HG03378 (cell line): ENCODE measurements at regions not wholly inside any gene's neighbourhood (a gene's known extent, or its start where the extent isn't known, plus 50 kb on each side); places are given as distances from the start of the nearest gene placed in this dataset.
"Not testable (repeated sequence)": the region's sequence is repeated elsewhere in the genome, so short reads cannot be mapped to it uniquely, and the experiment has no call there.

ENCODE experiments used
- ATAC-seq: cut with Tn5 transposase; IDR thresholded peaks from one replicate; pipeline ENCODE4 v1.9.1; 2021; ENCODE audit warnings: mild to moderate bottlenecking, moderate library complexity; ENCODE audit not compliant: unreplicated experiment

GRCh38 chr7:155377071-155377837 lies 79.6 kb downstream of the INSIG1 start:
- no peak for ATAC-seq

DNA sequence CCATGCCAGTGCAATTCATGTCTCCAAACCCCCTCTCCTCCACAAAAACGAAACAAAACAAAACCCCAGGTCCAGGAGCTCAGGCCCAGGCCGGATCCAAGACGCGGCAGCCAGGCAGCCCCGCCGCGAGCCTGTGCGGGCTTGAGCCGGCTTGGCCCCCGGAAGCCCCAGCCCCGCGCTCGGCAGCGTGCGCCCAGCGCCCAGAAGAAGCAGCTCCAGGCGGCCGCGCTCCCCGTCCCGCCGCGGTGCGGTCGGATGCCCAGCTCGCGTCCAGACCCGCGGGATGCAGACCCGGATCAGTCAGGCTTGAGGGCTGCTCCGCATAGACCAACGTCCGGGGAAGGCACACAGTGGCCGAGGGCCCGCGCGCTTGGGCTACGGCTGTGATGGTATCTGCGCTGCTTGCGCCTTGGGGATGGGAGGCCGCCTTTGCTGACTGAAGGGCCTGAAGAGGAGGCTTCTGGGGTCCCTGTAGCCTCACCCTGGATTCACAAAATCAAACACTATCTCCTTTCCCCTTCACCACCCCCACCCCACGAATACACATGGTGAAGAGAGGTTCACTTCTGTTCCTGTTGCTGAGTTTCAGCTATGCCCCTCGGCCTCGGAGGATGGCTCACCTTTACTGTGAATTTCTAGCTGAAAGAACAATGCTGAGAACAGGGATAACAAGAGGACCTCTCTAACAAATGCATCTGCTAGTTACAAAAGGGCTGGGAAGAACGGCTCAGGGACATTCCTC lies 79.9 kb upstream of the EN2 start:
- ATAC-seq: no peak

DNA sequence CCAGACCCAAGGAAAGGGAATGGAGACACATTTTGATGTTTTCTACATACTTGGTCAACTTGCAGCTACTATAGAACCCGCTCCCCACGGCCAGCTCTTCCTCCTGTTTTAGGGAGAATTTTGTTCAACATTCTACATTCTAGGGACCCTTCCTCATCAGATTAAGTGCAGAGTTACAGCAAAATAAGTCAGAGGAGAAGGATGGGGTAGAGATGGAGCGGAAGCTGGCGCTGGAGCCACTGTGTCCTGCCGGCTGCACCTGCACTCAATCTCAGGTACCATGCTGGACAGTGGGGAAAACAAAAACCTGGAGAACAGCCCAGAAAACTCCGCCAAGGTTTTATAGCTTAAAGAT lies 79.4 kb upstream of the EN2 start:
- no peak for ATAC-seq

DNA sequence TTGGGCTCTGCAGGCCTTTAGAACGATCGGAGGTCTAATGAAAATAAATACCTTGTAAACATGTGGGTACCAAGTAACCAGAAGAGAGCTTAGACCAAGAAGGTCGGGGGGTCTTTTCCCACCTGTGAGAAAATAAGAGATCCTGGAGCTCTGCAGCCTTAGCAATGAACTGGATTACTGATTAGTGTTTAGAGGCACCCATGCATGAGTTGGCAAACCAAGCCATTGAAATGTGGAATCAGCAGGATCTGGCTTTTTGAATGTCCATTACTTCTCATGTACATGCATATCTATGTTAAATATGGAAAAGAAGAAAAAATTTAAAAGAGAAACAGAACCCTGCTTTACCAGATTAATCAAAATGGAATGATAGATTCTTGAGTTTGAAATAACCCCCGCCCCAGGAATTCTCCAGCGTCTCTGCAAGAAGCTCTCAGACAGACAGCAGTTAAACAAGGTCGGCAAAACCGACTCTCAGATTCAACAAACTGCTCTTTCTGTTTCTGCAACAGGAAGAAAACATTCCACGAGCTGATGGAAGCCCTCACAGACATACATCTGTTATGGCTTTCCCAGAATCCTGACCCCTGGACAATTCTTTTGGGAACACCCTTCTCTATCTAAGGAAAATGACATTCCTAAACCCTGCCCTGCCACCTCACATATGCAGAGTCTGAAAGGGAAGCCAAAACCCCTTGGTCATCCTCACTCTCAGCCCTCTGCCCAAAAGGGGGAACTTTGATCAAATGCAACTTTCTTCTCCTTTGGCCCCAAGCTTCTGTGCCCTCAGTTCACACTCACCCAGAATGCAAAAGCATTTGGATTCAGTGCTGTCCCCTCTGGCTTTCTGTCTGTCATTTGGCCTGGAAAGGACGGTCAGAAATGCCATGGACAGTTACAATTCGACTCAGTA lies 78.7 kb upstream of the EN2 start:
- ATAC-seq: no peak

DNA sequence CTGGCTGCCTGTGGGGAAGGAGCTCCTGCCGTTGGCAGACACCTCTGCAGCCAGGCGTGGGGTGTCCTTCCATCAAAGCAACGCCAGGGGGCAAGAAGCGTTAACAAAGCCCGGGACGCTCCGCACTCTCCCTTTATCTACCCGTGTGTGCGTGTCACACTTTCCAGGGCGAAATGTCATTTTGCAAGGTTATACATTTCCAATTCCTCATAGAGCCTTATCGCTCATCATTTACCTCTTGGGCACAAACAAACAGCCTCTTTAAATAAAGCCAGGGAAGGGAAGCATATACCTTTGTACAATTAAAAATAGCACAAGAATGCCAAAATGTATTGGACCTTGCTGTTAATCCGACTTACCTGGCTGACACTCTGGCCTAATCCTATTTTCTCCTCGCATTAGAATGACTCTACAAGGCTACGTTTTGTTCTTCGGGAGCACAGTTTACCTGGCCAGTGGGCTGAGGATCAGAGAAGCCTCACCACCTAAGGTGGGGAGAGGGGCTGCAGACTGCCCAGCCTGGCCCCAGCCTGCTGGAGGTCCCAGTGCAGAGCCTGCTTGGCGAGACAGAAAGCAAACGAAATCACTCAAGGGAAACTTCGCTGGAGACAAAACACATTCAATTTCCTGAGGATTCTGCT lies 77.6 kb upstream of the EN2 start:
- ATAC-seq: peak; percentile 83

DNA sequence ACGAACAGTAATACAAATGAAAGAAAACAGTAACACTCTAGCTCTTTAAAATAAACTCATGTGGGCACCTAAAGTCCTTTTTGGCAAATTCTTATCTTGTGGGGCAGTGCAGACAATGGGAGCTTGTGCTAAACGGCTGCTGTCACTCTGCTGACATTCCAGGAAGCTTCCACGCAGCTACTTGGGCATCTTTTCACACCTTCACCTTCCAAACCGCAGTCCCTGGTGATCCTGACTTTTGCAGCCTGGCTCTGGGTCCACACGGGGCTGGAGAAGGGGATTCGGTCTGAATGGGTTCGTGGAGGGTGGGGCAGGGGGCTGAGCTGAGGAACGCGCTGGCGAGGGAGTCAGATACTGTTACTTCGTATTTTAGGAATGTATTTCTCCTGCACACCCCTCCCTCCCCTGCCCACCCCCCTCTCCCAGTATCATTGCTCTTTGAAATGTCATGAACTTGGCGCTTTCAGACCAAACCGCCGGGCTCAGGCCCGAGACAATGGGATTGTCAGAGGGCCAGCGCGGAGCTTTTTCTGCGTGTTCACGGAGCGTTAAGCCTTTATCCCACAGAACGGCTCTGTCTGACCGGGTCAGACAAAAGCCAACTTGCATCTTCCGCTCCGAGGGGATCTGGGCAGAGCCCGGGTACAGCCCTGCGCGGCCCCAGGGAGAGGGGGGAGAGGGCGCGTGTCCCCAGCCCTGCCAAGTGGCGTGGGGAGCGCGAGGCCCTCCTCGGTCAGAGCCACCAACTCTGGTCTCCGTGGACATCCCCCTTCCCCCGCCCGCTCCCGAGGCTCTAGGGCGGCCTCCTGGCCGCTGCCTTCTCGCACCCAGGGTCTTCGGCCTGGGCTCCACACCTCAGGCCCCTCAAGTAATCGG lies 76.7 kb upstream of the EN2 start:
- ATAC-seq: no peak

DNA sequence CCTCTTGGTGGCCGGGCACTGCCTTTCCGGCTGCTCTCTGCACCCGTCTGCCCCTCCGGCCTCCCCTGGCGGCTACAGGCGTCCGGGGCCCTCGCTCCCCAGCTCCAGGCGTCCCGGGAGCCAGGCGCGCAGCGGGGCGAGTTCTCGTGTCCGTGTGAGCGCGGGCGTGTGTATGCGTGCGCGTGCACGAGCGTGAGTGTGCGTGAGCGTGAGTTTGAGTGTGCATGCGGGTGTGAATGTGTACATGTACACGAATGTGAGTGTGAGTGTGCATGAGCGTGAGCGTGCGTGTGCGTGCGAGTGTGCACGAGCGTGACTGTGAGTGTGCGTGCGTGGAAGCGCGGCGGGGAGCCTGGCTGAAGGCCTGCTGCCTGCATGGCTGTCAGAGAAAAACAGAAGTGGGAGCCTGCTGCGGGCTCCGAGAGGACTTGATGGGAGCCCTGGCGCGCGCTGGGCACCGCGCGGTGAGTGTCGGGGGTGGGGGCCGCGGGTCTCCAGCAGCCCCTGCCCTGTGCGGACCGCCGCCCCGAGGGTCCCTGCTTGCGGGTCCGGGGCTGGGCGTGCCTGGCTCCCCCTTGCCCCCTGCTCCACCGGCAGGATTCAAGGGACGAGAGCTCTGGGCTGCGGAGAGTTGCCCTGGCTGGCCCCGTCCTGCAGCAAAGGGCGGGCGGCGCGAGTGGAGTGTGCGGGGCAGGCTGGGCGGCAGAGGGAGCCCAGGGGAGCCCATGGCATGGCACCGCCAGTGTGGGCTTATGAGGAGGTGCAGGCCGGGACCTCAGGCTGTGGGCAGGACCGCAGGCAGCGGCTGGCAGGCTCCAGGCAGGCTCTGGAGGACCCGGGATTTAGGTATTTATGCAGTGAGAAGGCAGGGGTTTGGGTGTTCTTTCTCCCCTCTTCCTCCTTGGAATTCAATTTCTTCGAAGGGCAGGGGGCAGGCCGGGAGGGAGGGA lies 75.8 kb upstream of the EN2 start:
- ATAC-seq: no peak

DNA sequence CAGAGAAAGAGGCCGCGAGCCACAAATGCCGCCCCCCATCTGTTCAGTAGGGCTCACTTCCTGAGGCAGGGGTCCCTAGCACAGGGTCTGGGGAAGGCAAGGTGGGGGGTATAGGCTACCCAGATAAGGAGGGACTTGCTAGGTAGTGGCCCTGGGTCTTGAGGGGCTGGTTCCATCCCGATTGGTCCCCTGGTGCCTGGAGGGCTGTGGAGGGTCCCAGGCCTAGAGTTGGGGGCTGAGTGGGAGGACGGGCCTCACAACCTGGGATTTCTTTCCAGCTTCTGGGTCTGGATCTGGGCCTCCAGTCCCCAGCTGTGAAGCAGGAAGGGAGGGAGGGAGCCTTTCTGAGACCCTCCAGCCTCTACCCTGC lies 75.1 kb upstream of the EN2 start:
- no peak for ATAC-seq

- ATAC-seq: no peak
Observed at GRCh38 chr7:155383756-155384491, 74.0 kb upstream of the EN2 start.

- ATAC-seq: no peak
Observed at GRCh38 chr7:155384751-155385150, 73.2 kb upstream of the EN2 start.

- ATAC-seq: not testable (repeated sequence)
Observed at GRCh38 chr7:155385182-155385581, 72.7 kb upstream of the EN2 start.

DNA sequence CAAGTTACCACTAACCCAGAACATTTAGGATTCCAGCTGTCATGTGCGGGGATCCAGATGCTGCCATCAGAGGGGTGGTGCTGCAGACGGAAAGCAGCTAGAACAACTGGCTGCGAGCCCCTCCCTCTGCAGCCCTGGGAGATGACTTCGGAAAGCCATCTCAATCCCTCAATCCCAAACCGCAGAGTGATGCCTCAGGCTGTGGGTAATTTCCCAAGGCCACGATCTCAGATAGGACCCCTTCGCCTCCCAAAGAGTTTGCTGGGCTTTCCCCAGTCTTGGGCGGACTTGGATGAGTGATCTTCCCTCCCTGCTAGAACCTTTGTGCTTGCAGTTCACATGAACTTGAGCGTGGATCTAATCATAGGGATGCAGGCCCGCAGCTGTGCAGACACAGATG lies 71.3 kb upstream of the EN2 start:
- no peak for ATAC-seq

DNA sequence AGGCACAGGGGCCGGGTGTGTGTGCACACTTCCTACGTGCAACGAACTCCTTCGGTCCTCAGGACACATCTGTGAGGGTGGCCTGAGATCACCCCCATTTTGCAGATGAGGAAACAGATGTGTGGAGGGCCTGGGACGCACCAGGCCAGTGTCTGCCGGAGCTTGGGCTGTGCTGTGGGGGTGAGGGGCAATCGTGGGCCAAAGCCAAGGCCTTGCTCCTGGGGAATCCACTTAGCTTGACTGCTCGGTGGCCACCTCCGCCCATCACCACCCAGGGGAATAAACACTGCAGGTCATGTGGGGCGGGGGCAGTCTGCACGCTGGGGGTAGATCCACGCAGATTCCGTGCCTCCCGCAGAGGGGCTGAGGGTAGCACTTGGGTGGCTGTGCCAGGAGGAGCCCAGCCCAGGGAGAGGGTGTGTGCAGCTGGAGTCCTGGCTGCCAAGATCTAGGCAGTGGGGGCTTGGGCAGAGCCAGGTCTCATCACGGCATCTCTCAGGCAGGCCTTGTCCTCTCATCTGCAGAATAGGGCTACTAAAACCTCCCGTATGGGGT lies 70.8 kb upstream of the EN2 start:
- ATAC-seq: no peak

- no peak for ATAC-seq
Observed at GRCh38 chr7:155388561-155388960, 69.4 kb upstream of the EN2 start.

DNA sequence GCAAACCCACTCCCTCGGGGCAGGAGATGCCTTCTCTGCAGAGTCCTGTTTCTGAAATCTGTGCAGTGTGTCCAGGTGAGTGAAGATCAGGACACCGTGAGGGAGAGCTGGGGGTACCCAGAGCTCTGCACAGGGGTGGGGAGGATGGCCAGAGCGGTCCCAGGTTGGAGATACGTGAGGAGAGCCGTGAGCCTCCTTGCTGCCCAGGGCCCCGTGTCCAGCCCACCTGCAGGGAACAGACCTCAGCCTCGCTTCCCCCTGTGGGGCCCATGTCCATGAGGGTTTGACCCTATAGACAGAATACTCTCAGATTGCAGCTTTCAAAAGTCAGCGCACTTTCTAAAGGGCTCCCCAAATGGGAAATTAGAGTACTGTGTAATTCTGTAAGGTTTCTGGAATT lies 66.5 kb upstream of the EN2 start:
- ATAC-seq: no peak

DNA sequence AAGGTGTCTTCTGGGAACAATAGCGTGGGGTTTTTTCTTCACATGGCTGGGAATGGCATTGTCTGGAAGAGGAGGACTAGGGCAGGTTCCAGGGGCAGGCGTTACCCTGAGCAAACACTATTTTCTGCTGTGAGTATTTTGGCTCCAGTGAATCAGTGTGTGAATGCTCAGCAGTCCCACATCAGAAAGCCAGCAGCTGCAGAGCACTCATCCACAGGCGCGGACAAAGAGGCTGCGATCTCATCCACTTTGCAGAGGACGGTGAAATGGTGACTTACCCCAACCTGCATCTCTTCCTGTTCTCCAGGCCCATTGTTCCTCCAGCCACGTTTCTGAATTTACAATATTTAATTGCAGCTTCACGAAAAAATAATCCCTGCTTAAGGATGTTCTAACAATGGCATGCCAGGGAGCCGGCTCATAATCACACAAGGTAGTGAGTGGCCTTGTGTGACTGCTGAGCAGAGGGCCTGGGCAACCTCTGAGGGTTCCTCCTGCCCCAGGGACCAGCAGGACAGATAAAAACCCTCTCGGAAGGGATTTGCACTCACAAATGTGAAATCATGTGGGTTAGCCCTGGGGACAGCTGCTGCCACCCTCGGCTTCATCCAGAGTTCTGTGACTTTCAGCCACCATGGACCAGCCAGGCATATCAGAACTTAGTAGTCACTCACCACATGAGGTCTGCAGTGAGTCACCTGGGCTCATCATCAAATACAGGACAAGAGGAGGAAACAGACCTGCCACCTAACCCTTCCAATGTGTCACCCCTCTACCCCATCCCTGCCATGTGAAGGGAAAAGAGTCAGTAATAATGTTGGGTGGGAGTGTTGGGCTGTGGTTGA lies 65.0 kb upstream of the EN2 start:
- ATAC-seq: no peak

- ATAC-seq: no peak
Observed at GRCh38 chr7:155394413-155394812, 63.5 kb upstream of the EN2 start.
